HT-29 (cell line): ENCODE measurements at regions not wholly inside any gene's neighbourhood (a gene's known extent, or its start where the extent isn't known, plus 50 kb on each side); places are given as distances from the start of the nearest gene placed in this dataset. TPM values are rescaled to one million over a fixed set of nuclear protein-coding genes. Genes with fewer than 3 reads are reported as not detected.

Experiments used
- small RNA-seq: library from RNA; depleted of rRNA; stranded (forward); fragments of <200 nt; gene quantifications from one replicate; pipeline ENCODE3, GENCODE V24; 2014

Small RNA genes lying in the stretch of these regions (small RNA-seq; reads per million reads assigned to genes)
- gene AP003385.4: not detected
- not detected for gene AP003716.2
- gene RNU6-46P: not detected
